ENCODE measurements at regions not wholly inside any gene's neighbourhood (a gene's known extent, or its start where the extent isn't known, plus 50 kb on each side); places are given as distances from the start of the nearest gene placed in this dataset.
A peak's percentile ranks its signal among the peaks of the same experiment; 100 is the strongest.

DNA sequence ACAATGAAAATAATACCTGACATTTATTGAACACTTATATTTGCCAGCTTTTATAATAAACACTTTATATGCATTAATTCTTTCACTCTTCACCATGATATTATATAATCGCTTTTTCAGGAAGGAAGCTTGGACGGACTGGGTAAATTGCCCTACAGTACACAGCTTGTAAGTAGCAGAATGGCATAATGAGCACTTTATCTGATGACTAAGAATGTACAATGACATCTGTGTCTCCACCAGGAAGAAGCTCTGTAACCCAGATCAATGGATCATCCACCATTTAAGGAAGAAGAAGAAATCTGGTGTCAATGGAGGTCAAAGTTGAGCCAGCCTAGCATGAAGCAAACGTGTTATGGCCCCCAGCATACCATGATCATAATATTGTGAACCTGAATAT lies 444.0 kb upstream of the SPHKAP start:
- CTCF ChIA-PET, result no interaction called here
- Histone ChIP-seq H3K9me3 (ENCODE audit: control insufficient read depth, insufficient read depth, low read length) (no peaks in the 10 kb centered on the region), H3K27me3 (ENCODE audit: control insufficient read depth, insufficient read depth, low read length) (no peaks in the 10 kb centered on the region), H3K27ac (ENCODE audit: low read depth, low read length) (no peak overlapping the region), H3K4me3 (ENCODE audit: low read depth, low read length) (no peak overlapping the region)
- POLR2A ChIA-PET, result no interaction called here
- no peak for DNase-seq (ENCODE audit: low read depth, low spot score)
- TF ChIP-seq, protein P1, sequence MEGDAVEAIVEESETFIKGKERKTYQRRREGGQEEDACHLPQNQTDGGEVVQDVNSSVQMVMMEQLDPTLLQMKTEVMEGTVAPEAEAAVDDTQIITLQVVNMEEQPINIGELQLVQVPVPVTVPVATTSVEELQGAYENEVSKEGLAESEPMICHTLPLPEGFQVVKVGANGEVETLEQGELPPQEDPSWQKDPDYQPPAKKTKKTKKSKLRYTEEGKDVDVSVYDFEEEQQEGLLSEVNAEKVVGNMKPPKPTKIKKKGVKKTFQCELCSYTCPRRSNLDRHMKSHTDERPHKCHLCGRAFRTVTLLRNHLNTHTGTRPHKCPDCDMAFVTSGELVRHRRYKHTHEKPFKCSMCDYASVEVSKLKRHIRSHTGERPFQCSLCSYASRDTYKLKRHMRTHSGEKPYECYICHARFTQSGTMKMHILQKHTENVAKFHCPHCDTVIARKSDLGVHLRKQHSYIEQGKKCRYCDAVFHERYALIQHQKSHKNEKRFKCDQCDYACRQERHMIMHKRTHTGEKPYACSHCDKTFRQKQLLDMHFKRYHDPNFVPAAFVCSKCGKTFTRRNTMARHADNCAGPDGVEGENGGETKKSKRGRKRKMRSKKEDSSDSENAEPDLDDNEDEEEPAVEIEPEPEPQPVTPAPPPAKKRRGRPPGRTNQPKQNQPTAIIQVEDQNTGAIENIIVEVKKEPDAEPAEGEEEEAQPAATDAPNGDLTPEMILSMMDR (IDR thresholded peaks at IDR 0.05; ENCODE audit: low read depth, low read length), result no peak

DNA sequence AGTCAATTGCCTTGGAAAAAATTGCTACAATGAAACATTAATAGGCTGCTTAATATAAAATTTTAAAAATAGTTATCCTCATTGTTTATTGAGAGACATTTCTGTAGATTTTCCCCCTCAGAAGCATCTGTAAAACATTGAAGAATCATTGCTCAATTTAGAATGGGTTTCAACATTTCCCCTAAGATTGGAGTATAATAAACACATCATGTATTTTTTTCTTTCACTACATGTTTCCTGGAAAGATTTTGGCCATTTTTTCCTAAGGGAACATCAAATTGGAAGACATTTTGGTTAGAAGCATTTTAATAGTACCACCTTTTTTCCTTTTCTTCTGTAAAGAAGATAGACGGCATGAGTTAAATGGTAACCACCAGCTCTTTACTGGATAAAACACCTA lies 443.2 kb upstream of the SPHKAP start:
- H3K27ac ChIP-seq (ENCODE audit: low read depth, low read length), result no peak overlapping the region
- ChIA-PET CTCF (no interaction called here), POLR2A (interaction anchor here (0.6 kb wide), 1 partner anchor 13 kb away, joined by 5 read pairs; no protein-coding TSS in a partner anchor)
- H3K27me3 ChIP-seq (ENCODE audit: control insufficient read depth, insufficient read depth, low read length), result no peaks in the 10 kb centered on the region
- H3K4me3 ChIP-seq (ENCODE audit: low read depth, low read length), result no peak overlapping the region
- H3K9me3 ChIP-seq (ENCODE audit: control insufficient read depth, insufficient read depth, low read length), result no peaks in the 10 kb centered on the region
- TF ChIP-seq, protein P1 (IDR thresholded peaks at IDR 0.05; ENCODE audit: low read depth, low read length), result no peak
- no peak for DNase-seq (ENCODE audit: low read depth, low spot score)

DNA sequence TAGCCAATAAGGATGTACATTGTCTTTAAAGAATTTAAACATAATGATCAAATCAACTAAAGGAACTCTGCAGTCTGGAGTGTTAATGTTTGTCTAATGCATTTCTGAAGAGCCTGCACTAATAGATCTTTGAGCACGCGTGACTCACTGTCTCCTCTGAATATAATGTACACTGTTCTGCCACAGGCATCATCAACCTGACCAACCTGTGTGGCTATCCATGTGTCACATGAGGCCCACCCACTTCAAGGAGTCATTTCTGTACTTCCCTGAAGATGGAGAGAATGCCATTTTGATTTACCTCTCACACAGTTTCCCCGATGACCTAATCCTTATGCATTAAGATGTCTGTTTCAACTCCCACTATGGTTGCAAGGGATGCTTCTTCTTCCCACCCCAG lies 434.0 kb upstream of the SPHKAP start:
- CTCF ChIA-PET, result no interaction called here
- TF ChIP-seq, protein P1 (IDR thresholded peaks at IDR 0.05; ENCODE audit: low read depth, low read length), result no peak
- Histone ChIP-seq H3K9me3 (ENCODE audit: control insufficient read depth, insufficient read depth, low read length) (no peaks in the 10 kb centered on the region), H3K4me3 (ENCODE audit: low read depth, low read length) (no peak overlapping the region), H3K27ac (ENCODE audit: low read depth, low read length) (no peak overlapping the region), H3K27me3 (ENCODE audit: control insufficient read depth, insufficient read depth, low read length) (no peaks in the 10 kb centered on the region)
- no peak for DNase-seq (ENCODE audit: low read depth, low spot score)
- POLR2A ChIA-PET, result no interaction called here

DNA sequence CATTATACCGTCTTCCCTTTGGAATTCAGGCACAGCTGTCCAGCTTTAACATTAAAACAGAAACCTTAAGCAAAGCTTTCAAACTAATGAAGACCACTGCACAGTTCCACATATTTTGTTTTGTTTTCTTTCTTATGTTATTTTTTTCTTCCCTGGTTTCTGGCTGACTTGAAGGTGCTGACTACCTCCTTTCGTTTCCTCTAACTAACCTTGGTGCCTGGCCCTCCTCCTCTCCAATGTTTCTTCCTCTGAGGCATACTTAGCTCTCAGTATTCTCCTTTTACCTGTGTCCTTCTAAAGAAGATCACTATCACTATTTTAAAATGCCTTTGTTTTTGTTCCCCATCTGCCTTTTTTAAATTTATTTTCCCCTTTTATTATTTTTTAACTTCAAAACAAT lies 433.3 kb upstream of the SPHKAP start:
- ChIA-PET CTCF (no interaction called here), POLR2A (no interaction called here)
- no peaks in the 10 kb centered on the region for H3K9me3 ChIP-seq (ENCODE audit: control insufficient read depth, insufficient read depth, low read length)
- no peak overlapping the region for H3K27ac ChIP-seq (ENCODE audit: low read depth, low read length)
- TF ChIP-seq, protein P1 (IDR thresholded peaks at IDR 0.05; ENCODE audit: low read depth, low read length), result no peak
- no peak for DNase-seq (ENCODE audit: low read depth, low spot score)
- H3K27me3 ChIP-seq (ENCODE audit: control insufficient read depth, insufficient read depth, low read length), result no peaks in the 10 kb centered on the region
- no peak overlapping the region for H3K4me3 ChIP-seq (ENCODE audit: low read depth, low read length)

DNA sequence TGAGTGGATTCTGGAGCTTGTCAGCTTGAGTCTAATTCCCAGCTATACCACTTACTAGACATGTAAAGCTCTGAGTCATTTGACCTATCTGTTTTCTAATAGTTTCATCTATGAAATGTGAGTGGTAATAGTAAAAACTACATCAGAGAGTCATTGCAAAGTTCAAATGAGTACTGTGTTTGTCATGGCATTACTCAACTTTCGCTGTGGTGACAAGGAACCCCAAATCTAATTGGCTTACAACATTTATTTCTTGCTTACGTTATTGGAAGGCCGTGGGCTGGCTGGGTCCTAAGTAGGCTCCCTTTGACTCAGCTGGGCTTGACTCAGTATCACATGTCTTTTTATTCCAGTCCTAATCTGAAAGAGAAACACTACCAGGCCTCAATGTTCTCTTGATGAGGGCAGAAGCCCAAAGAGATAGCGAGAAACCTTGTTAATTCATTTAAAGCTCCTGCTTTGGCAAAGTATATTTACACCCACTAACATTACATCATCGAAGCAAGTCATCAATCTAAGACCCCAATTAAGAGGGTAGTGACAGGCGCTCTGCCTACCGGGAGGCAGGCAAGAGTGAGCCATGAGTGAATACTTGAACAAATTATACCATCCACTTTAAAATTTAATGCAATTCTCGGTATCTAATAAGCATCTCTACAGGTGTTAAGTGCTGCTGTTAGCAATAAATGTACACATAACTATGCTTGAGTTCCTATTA lies 431.8 kb upstream of the SPHKAP start:
- no peaks in the 10 kb centered on the region for H3K9me3 ChIP-seq (ENCODE audit: control insufficient read depth, insufficient read depth, low read length)
- H3K4me3 ChIP-seq (ENCODE audit: low read depth, low read length), result no peak overlapping the region
- H3K27me3 ChIP-seq (ENCODE audit: control insufficient read depth, insufficient read depth, low read length), result no peaks in the 10 kb centered on the region
- DNase-seq (ENCODE audit: low read depth, low spot score), result peak; percentile 72
- CTCF ChIA-PET, result no interaction called here
- POLR2A ChIA-PET, result no interaction called here
- TF ChIP-seq, protein P1 (IDR thresholded peaks at IDR 0.05; ENCODE audit: low read depth, low read length), result no peak
- H3K27ac ChIP-seq (ENCODE audit: low read depth, low read length), result peak overlapping the region; percentile 80

Measured in AG04450 (cell line).